ENCODE measurements at regions not wholly inside any gene's neighbourhood (a gene's known extent, or its start where the extent isn't known, plus 50 kb on each side); places are given as distances from the start of the nearest gene placed in this dataset.

DNA sequence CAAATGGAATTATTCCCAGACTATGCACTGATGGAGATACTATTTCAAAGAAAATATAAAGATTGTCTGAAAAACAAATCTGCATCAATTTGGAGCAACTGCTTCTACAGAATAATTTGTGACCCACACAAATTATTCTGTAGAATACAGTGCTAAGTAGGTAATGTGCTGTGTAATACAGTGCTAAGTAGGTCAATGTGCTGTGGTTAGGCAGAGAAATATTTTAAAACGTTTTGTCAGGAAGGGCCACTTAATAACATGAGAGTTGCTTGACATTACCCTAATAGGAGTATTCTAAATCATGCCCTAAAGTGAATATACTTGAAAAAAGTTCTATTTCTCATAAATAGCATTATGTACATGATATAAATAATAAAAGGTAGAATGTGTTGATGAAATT is 116.5 kb upstream of the KCND2 start:
- POLR2A ChIA-PET, result no interaction called here
- no TSS peak for BruUV-seq (replicated peaks)
- Mint-ChIP-seq H3K27me3 (ENCODE audit: insufficient read depth, unreplicated experiment) (peaks cover 9% of the 10 kb centered on the region), H3K9me3 (ENCODE audit: unreplicated experiment) (no peaks in the 10 kb centered on the region), H3K27ac (ENCODE audit: low read depth, unreplicated experiment) (no peak overlapping the region), H3K4me1 (ENCODE audit: insufficient read depth, unreplicated experiment) (no peaks in the 10 kb centered on the region), H3K36me3 (ENCODE audit: insufficient read depth, unreplicated experiment) (no peaks in the 10 kb centered on the region), H3K4me3 (ENCODE audit: unreplicated experiment) (no peak overlapping the region)
- DNase-seq (ENCODE audit: unreplicated experiment), result no peak
- intact Hi-C loops (cut with micrococcal nuclease), result no loop called here
- TF ChIP-seq, protein P1, sequence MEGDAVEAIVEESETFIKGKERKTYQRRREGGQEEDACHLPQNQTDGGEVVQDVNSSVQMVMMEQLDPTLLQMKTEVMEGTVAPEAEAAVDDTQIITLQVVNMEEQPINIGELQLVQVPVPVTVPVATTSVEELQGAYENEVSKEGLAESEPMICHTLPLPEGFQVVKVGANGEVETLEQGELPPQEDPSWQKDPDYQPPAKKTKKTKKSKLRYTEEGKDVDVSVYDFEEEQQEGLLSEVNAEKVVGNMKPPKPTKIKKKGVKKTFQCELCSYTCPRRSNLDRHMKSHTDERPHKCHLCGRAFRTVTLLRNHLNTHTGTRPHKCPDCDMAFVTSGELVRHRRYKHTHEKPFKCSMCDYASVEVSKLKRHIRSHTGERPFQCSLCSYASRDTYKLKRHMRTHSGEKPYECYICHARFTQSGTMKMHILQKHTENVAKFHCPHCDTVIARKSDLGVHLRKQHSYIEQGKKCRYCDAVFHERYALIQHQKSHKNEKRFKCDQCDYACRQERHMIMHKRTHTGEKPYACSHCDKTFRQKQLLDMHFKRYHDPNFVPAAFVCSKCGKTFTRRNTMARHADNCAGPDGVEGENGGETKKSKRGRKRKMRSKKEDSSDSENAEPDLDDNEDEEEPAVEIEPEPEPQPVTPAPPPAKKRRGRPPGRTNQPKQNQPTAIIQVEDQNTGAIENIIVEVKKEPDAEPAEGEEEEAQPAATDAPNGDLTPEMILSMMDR (IDR thresholded peaks at IDR 0.05; ENCODE audit: unreplicated experiment), result no peak
- CTCF ChIA-PET, result no interaction called here

DNA sequence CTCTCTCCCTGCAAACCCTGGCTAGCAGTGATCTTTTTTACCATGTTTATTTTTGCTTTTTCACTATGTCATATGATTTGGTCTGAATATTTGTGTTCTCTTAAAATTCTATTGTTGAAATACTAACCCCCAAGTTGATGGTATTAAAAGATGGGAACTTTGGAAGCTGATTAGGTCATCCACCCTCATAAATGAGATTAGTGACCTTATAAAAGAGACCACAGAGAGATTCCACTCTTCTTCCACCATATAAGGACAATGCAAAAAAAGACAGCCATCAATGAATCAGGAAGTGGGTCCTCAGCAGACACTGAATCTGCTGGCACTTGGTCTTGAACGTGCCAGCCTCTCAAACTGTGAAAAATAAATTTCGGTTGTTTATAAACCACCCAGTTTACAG is 112.8 kb upstream of the KCND2 start:
- BruUV-seq (replicated peaks), result no TSS peak
- intact Hi-C loops (cut with micrococcal nuclease), result no loop called here
- no peak for DNase-seq (ENCODE audit: unreplicated experiment)
- Mint-ChIP-seq H3K36me3 (ENCODE audit: insufficient read depth, unreplicated experiment) (no peaks in the 10 kb centered on the region), H3K4me1 (ENCODE audit: insufficient read depth, unreplicated experiment) (no peaks in the 10 kb centered on the region), H3K4me3 (ENCODE audit: unreplicated experiment) (no peak overlapping the region), H3K9me3 (ENCODE audit: unreplicated experiment) (no peaks in the 10 kb centered on the region), H3K27me3 (ENCODE audit: insufficient read depth, unreplicated experiment) (peaks cover 18% of the 10 kb centered on the region), H3K27ac (ENCODE audit: low read depth, unreplicated experiment) (no peak overlapping the region)
- CTCF ChIA-PET, result no interaction called here
- POLR2A ChIA-PET, result no interaction called here
- TF ChIP-seq, protein P1 (IDR thresholded peaks at IDR 0.05; ENCODE audit: unreplicated experiment), result no peak

DNA sequence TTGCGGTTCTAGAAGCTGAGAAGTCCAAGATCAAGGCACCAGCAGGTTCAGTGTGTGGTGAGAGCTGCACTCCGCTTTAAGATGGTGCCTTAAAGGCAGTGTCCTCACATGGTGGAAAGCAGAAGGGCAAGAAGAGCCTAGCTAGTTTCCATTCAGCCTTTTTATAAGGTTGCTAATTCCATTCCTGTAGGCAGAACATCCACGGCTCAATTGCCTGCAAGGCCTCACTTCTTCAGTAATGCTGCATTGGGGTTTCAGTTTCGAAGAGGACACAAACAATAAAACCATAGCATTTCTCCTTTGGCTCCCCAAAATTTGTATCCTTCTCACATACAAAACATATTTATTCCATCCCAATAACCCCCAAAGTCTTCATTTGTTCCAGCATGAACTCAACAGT is 109.5 kb upstream of the KCND2 start:
- TF ChIP-seq, protein P1 (IDR thresholded peaks at IDR 0.05; ENCODE audit: unreplicated experiment), result no peak
- Mint-ChIP-seq H3K4me1 (ENCODE audit: insufficient read depth, unreplicated experiment) (no peaks in the 10 kb centered on the region), H3K9me3 (ENCODE audit: unreplicated experiment) (no peaks in the 10 kb centered on the region)

DNA sequence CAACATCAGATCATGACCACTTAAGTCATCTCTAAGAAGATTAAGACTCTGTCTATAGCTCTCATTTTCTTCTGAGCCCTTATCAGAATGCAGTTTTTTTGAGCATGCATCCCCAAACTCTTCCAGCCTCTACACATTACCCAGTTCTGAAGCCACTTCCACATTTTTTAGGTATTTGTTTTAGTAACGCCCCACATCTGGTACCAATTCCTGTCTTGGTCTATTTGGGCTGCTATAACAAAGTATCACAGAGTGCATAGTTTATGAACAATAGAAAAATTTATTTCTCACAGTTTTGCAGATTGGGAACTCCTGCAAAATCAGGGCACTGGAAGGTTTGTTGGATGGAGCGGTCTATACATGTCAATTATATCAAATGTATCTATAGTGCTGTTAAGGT is 107.7 kb upstream of the KCND2 start:
- CTCF ChIA-PET, result interaction anchor here (0.7 kb wide), 1 partner anchor 171 kb away, joined by 3 read pairs; no protein-coding TSS in a partner anchor
- POLR2A ChIA-PET, result no interaction called here
- Mint-ChIP-seq H3K36me3 (ENCODE audit: insufficient read depth, unreplicated experiment) (no peaks in the 10 kb centered on the region), H3K27ac (ENCODE audit: low read depth, unreplicated experiment) (no peak overlapping the region), H3K9me3 (ENCODE audit: unreplicated experiment) (no peaks in the 10 kb centered on the region), H3K27me3 (ENCODE audit: insufficient read depth, unreplicated experiment) (peaks cover 37% of the 10 kb centered on the region), H3K4me3 (ENCODE audit: unreplicated experiment) (no peak overlapping the region), H3K4me1 (ENCODE audit: insufficient read depth, unreplicated experiment) (no peaks in the 10 kb centered on the region)
- no TSS peak for BruUV-seq (replicated peaks)
- DNase-seq (ENCODE audit: unreplicated experiment), result no peak
- TF ChIP-seq, protein P1 (IDR thresholded peaks at IDR 0.05; ENCODE audit: unreplicated experiment), result no peak
- intact Hi-C loops (cut with micrococcal nuclease), result no loop called here

More for the DNA sequence above, 109.5 kb upstream of the KCND2 start:
- no peaks in the 10 kb centered on the region for H3K36me3 Mint-ChIP-seq (ENCODE audit: insufficient read depth, unreplicated experiment)
- peaks cover 37% of the 10 kb centered on the region for H3K27me3 Mint-ChIP-seq (ENCODE audit: insufficient read depth, unreplicated experiment)
- intact Hi-C loops (cut with micrococcal nuclease), result no loop called here
- BruUV-seq (replicated peaks), result no TSS peak
- H3K4me3 Mint-ChIP-seq (ENCODE audit: unreplicated experiment), result no peak overlapping the region
- ChIA-PET POLR2A (no interaction called here), CTCF (interaction anchor here (0.7 kb wide), 1 partner anchor 290 kb away, joined by 3 read pairs; no protein-coding TSS in a partner anchor)
- no peak overlapping the region for H3K27ac Mint-ChIP-seq (ENCODE audit: low read depth, unreplicated experiment)
- no peak for DNase-seq (ENCODE audit: unreplicated experiment)

All from MCF 10A (cell line).